Erythroblast (primary cell): ENCODE measurements at regions not wholly inside any gene's neighbourhood (a gene's known extent, or its start where the extent isn't known, plus 50 kb on each side); places are given as distances from the start of the nearest gene placed in this dataset.

Source experiments
- GATA1 ChIP-seq: IDR thresholded peaks from 2 replicates; pipeline ENCODE4 v1.6.1; 2011; ENCODE audit warnings: low read depth, mild to moderate bottlenecking, control low read depth, low read length, moderate library complexity
- POLR2A ChIP-seq: IDR thresholded peaks from 2 replicates; pipeline ENCODE4 v1.6.1; 2011; ENCODE audit warnings: mild to moderate bottlenecking, low read length

- TF ChIP-seq POLR2A, result no peak
- no peak for TF ChIP-seq GATA1
Measured at GRCh38 chr18:42228581-42228980, 273.5 kb downstream of the PIK3C3 start.
